ENCODE measurements at regions not wholly inside any gene's neighbourhood (a gene's known extent, or its start where the extent isn't known, plus 50 kb on each side); places are given as distances from the start of the nearest gene placed in this dataset.

GRCh38 chr7:52518869-52519268, 516.6 kb upstream of the POM121L12 start:
- intact Hi-C loops (cut with micrococcal nuclease; ENCODE audit: unreplicated experiment), result no loop called here
- no peaks in the 10 kb centered on the region for H3K4me1 ChIP-seq (replicated peaks; ENCODE audit: insufficient read depth)
- POLR2A ChIA-PET (ENCODE audit: unreplicated experiment), result no interaction called here
- no peaks in the 10 kb centered on the region for H3F3A ChIP-seq (ENCODE audit: insufficient read depth, low read depth)
- H3K79me2 ChIP-seq (ENCODE audit: low read depth), result no peaks in the 10 kb centered on the region
- H3K36me3 ChIP-seq (ENCODE audit: low read depth), result no peaks in the 10 kb centered on the region
- no peaks in the 10 kb centered on the region for H3K9me3 ChIP-seq (ENCODE audit: insufficient read depth, low read depth)
- no peak overlapping the region for H3K27ac ChIP-seq
- H3K4me2 ChIP-seq, result no peak overlapping the region
- no peak overlapping the region for H3K4me3 ChIP-seq
- BruUV-seq (replicated peaks), result no TSS peak
- H3K27me3 ChIP-seq (ENCODE audit: insufficient read depth, low read depth), result no peaks in the 10 kb centered on the region
- TF ChIP-seq CTCF (conservative IDR thresholded peaks at IDR 0.05) (no peak), EZH2 (IDR thresholded peaks at IDR 0.05; ENCODE audit: low read depth) (no peak)
- H2AFZ ChIP-seq, result no peak overlapping the region
- DNase-seq, result no peak
- no peaks in the 10 kb centered on the region for H3K9me2 ChIP-seq (ENCODE audit: insufficient read depth)
- no peaks in the 10 kb centered on the region for H4K20me1 ChIP-seq (ENCODE audit: insufficient read depth)
- CTCF ChIA-PET, result no interaction called here

- H2AFZ ChIP-seq, result no peak overlapping the region
- H3K9me2 ChIP-seq (ENCODE audit: insufficient read depth), result no peaks in the 10 kb centered on the region
- H3K4me2 ChIP-seq, result no peak overlapping the region
- no peaks in the 10 kb centered on the region for H3K9me3 ChIP-seq (ENCODE audit: insufficient read depth, low read depth)
- no peak overlapping the region for H3K4me3 ChIP-seq
- BruUV-seq (replicated peaks), result no TSS peak
- CTCF ChIA-PET, result no interaction called here
- no peaks in the 10 kb centered on the region for H4K20me1 ChIP-seq (ENCODE audit: insufficient read depth)
- no peak overlapping the region for H3K27ac ChIP-seq
- H3K27me3 ChIP-seq (ENCODE audit: insufficient read depth, low read depth), result no peaks in the 10 kb centered on the region
- no peak for DNase-seq
- POLR2A ChIA-PET (ENCODE audit: unreplicated experiment), result no interaction called here
- H3F3A ChIP-seq (ENCODE audit: insufficient read depth, low read depth), result no peaks in the 10 kb centered on the region
- TF ChIP-seq EZH2 (IDR thresholded peaks at IDR 0.05; ENCODE audit: low read depth) (no peak), CTCF (conservative IDR thresholded peaks at IDR 0.05) (no peak)
- no peaks in the 10 kb centered on the region for H3K79me2 ChIP-seq (ENCODE audit: low read depth)
- H3K4me1 ChIP-seq (replicated peaks; ENCODE audit: insufficient read depth), result no peaks in the 10 kb centered on the region
- no peaks in the 10 kb centered on the region for H3K36me3 ChIP-seq (ENCODE audit: low read depth)
- intact Hi-C loops (cut with micrococcal nuclease; ENCODE audit: unreplicated experiment), result no loop called here
Measured at GRCh38 chr7:52512656-52513055, 522.8 kb upstream of the POM121L12 start.

GRCh38 chr7:52507546-52508255, 527.7 kb upstream of the POM121L12 start:
- ChIA-PET POLR2A (ENCODE audit: unreplicated experiment) (no interaction called here), CTCF (no interaction called here)
- no peak overlapping the region for H3K4me3 ChIP-seq
- no peak overlapping the region for H3K27ac ChIP-seq
- TF ChIP-seq CTCF (conservative IDR thresholded peaks at IDR 0.05) (no peak), EZH2 (IDR thresholded peaks at IDR 0.05; ENCODE audit: low read depth) (no peak)
- H3K79me2 ChIP-seq (ENCODE audit: low read depth), result no peaks in the 10 kb centered on the region
- H2AFZ ChIP-seq, result no peak overlapping the region
- H3K9me3 ChIP-seq (ENCODE audit: insufficient read depth, low read depth), result no peaks in the 10 kb centered on the region
- BruUV-seq (replicated peaks), result no TSS peak
- intact Hi-C loops (cut with micrococcal nuclease; ENCODE audit: unreplicated experiment), result no loop called here
- no peak for DNase-seq
- H3F3A ChIP-seq (ENCODE audit: insufficient read depth, low read depth), result no peaks in the 10 kb centered on the region
- H3K4me1 ChIP-seq (replicated peaks; ENCODE audit: insufficient read depth), result no peaks in the 10 kb centered on the region
- no peak overlapping the region for H3K4me2 ChIP-seq
- H3K36me3 ChIP-seq (ENCODE audit: low read depth), result no peaks in the 10 kb centered on the region
- H3K9me2 ChIP-seq (ENCODE audit: insufficient read depth), result no peaks in the 10 kb centered on the region
- H4K20me1 ChIP-seq (ENCODE audit: insufficient read depth), result no peaks in the 10 kb centered on the region; the same call in 1 of the 2 replicates
- 0 out of 2 replicates have a peak, but pooled peaks cover 13% of the 10 kb centered on the region for H3K27me3 ChIP-seq (ENCODE audit: insufficient read depth, low read depth)
